Endothelial cell of umbilical vein (primary cell): ENCODE measurements at regions not wholly inside any gene's neighbourhood (a gene's known extent, or its start where the extent isn't known, plus 50 kb on each side); places are given as distances from the start of the nearest gene placed in this dataset.

Experiments used
- BruUV-seq: library from RNA; stranded (reverse); fragments of 400-500 nt; replicated peaks from 2 replicates; lab custom pipeline; 2021; lab: Mats Ljungman, UMichigan
- CTCF ChIA-PET: fragments of 300-600, 350-600 bp; sonication (Branson Sonifier 250); formaldehyde crosslinking; loops from one replicate; lab custom pipeline; 2021; ENCODE audit warnings: antibody characterized with exemption, inconsistent platforms; lab: Charles Lee
- POLR2A ChIA-PET: fragments of 300-600, 350-600 bp; sonication (Branson Sonifier 250); formaldehyde crosslinking; loops from one replicate; lab custom pipeline; 2021; ENCODE audit warnings: antibody characterized with exemption, inconsistent platforms; lab: Charles Lee
- DNase-seq: peaks from one replicate; pipeline ENCODE4 v3.0.0-alpha.2; 2011; ENCODE audit warnings: low read depth, low spot score
- FAIRE-seq: peaks from 2 replicates; lab custom pipeline; 2011; peaks lifted over from hg19 to GRCh38; lab: Jason Lieb, UNC
- H2AFZ ChIP-seq: 2 replicates; pipeline ENCODE4 v1.6.0; 2012; ENCODE audit warnings: low read depth, low read length, control low read depth, inconsistent platforms
- H3K27ac ChIP-seq: 2 replicates; pipeline ENCODE4 v1.5.1; 2011; ENCODE audit warnings: low read depth, mild to moderate bottlenecking, control low read depth, low read length, moderate library complexity; ENCODE audit not compliant: insufficient read depth
- H3K27me3 ChIP-seq, 2 experiments: 2 replicates each; pipeline versions ENCODE4 v1.6.0 to v1.6.1; 2011; ENCODE audit warnings: low read length in 2 of 2, mixed read lengths in 1 of 2; ENCODE audit not compliant: control insufficient read depth in 2 of 2, insufficient read depth in 2 of 2
- H3K36me3 ChIP-seq, 2 experiments: 2 replicates in 1 of 2; 3 replicates in 1 of 2; pipeline ENCODE4 v1.5.1; 2011; ENCODE audit warnings: low read length in 2 of 2, mild to moderate bottlenecking in 1 of 2, moderate library complexity in 1 of 2; ENCODE audit not compliant: control insufficient read depth in 2 of 2, insufficient read depth in 2 of 2; ENCODE audit errors: extremely low read depth in 1 of 2
- H3K4me1 ChIP-seq: 3 replicates; pipeline ENCODE4 v1.5.1; 2011; ENCODE audit warnings: mild to moderate bottlenecking, low read length; ENCODE audit not compliant: control insufficient read depth, insufficient read depth; ENCODE audit errors: extremely low read depth
- H3K4me2 ChIP-seq: 2 replicates; pipeline ENCODE4 v1.6.1; 2011; ENCODE audit warnings: low read length, control low read depth, mixed read lengths; ENCODE audit not compliant: insufficient read depth
- H3K4me3 ChIP-seq, 3 experiments: fragments of 200-600 bp in 1 of 3; sonication (generic), shearing (Covaris generic) in 1 of 3; replicated peaks in 1 of 3; 2 replicates each; pipeline ENCODE4 v1.5.1; 2011 to 2016; ENCODE audit warnings: control low read depth in 3 of 3, low read length in 3 of 3, mild to moderate bottlenecking in 2 of 3, inconsistent platforms in 1 of 3, low read depth in 1 of 3, moderate library complexity in 1 of 3; ENCODE audit not compliant: insufficient read depth in 1 of 3
- H3K79me2 ChIP-seq: 2 replicates; pipeline ENCODE4 v1.6.0; 2012; ENCODE audit warnings: low read length, inconsistent platforms; ENCODE audit not compliant: control insufficient read depth, insufficient read depth
- H3K9ac ChIP-seq: replicated peaks from 2 replicates; pipeline ENCODE3; 2011; ENCODE audit warnings: low read length, control low read depth; ENCODE audit not compliant: insufficient read depth; ENCODE audit errors: extremely low read depth
- H3K9me1 ChIP-seq: replicated peaks from 3 replicates; pipeline ENCODE4 v1.6.0; 2011; ENCODE audit warnings: mild to moderate bottlenecking, low read length; ENCODE audit not compliant: control insufficient read depth, insufficient read depth; ENCODE audit errors: extremely low read depth
- H3K9me3 ChIP-seq: replicated peaks from 2 replicates; pipeline ENCODE4 v1.5.1; 2012; ENCODE audit warnings: low read length, inconsistent platforms; ENCODE audit not compliant: control insufficient read depth, insufficient read depth
- H4K20me1 ChIP-seq: replicated peaks from 2 replicates; pipeline ENCODE3; 2011; ENCODE audit warnings: mild to moderate bottlenecking, low read length; ENCODE audit not compliant: control insufficient read depth, insufficient read depth; ENCODE audit errors: extremely low read depth
- CTCF ChIP-seq, 2 donors: IDR thresholded peaks; 1 replicate in 1 of 2; 2 replicates in 1 of 2; pipeline ENCODE4 v1.5.1; 2011; ENCODE audit warnings: low read length in 2 of 2, mild to moderate bottlenecking in 2 of 2, moderate library complexity in 2 of 2, control low read depth in 1 of 2, inconsistent platforms in 1 of 2, low read depth in 1 of 2; ENCODE audit not compliant: insufficient read depth in 1 of 2; ENCODE audit errors: extremely low read depth in 1 of 2
- EZH2 ChIP-seq: IDR thresholded peaks from 2 replicates; pipeline ENCODE4 v1.6.1; 2012; ENCODE audit warnings: borderline replicate concordance, low read depth, mild to moderate bottlenecking, moderate library complexity, low read length, inconsistent platforms; ENCODE audit not compliant: severe bottlenecking
- FOS ChIP-seq: IDR thresholded peaks from 2 replicates; pipeline ENCODE4 v1.6.1; 2011; ENCODE audit warnings: mild to moderate bottlenecking, low read length, moderate library complexity, borderline replicate concordance; ENCODE audit not compliant: insufficient read depth
- GATA2 ChIP-seq: IDR thresholded peaks from 2 replicates; pipeline ENCODE4 v1.7.0; 2011; ENCODE audit warnings: low read depth, mild to moderate bottlenecking, moderate library complexity, mixed read lengths, low read length; ENCODE audit not compliant: insufficient read length, insufficient read depth
- JUN ChIP-seq: IDR thresholded peaks from 2 replicates; pipeline ENCODE4 v1.6.1; 2011; ENCODE audit warnings: borderline replicate concordance, low read depth; ENCODE audit not compliant: insufficient read length, insufficient read depth
- MAX ChIP-seq: IDR thresholded peaks from 2 replicates; pipeline ENCODE4 v1.6.1; 2011; ENCODE audit not compliant: insufficient read depth, insufficient read length
- MYC ChIP-seq: IDR thresholded peaks from one replicate; pipeline ENCODE4 v1.6.1; 2011; ENCODE audit warnings: mild to moderate bottlenecking, low read depth, low read length
- POLR2A ChIP-seq: IDR thresholded peaks from 2 replicates; pipeline ENCODE4 v1.6.1; 2012; ENCODE audit warnings: low read depth, mild to moderate bottlenecking, control low read depth, low read length
- POLR2AphosphoS5 ChIP-seq: IDR thresholded peaks from 2 replicates; pipeline ENCODE4 v1.6.1; 2012; ENCODE audit warnings: low read depth, mild to moderate bottlenecking, control low read depth, low read length, moderate library complexity; ENCODE audit not compliant: insufficient read depth
- dilution Hi-C: fragments of 300-500 bp; cut with MboI; formaldehyde crosslinking; loops from one replicate; pipeline ENCODE4 v1.15.0; 2019; ENCODE audit warnings: low sequenced_read_pairs; ENCODE audit not compliant: extremely low pct_ligation_motif_present
- intact Hi-C: fragments of 100-400 bp; cut with micrococcal nuclease; formaldehyde crosslinking; loops from one replicate; pipeline ENCODE4 v1.10.0; 2022

GRCh38 chr15:93180128-93180527 lies 91.1 kb upstream of the RGMA start:
- no peaks in the 10 kb centered on the region for H3K9me1 ChIP-seq
- ChIA-PET CTCF (no interaction called here), POLR2A (no interaction called here)
- H3K9me3 ChIP-seq = peaks cover 4% of the 10 kb centered on the region
- H3K36me3 ChIP-seq = no peaks in the 10 kb centered on the region
- no TSS peak for BruUV-seq
- H3K9ac ChIP-seq = no peak overlapping the region
- intact Hi-C loops (no loop called here), dilution Hi-C loops (no loop called here)
- H4K20me1 ChIP-seq = no peaks in the 10 kb centered on the region
- DNase-seq = no peak
- no peaks in the 10 kb centered on the region for H3K79me2 ChIP-seq
- TF ChIP-seq EZH2 (no peak), CTCF (IDR thresholded peaks at IDR 0.05; ENCODE audit: extremely low read depth in 1 of 2, insufficient read depth in 1 of 2, low read depth in 1 of 2, low read length in 2 of 2) (no peak), FOS (no peak), POLR2AphosphoS5 (no peak), POLR2A (no peak)
- no peak overlapping the region for H3K4me2 ChIP-seq
- no peak overlapping the region for H3K27ac ChIP-seq
- H3K27me3 ChIP-seq = no peaks in the 10 kb centered on the region
- H3K4me1 ChIP-seq = no peaks in the 10 kb centered on the region
- H2AFZ ChIP-seq = no peak overlapping the region
- FAIRE-seq = no peak
- no peak overlapping the region for H3K4me3 ChIP-seq

DNA sequence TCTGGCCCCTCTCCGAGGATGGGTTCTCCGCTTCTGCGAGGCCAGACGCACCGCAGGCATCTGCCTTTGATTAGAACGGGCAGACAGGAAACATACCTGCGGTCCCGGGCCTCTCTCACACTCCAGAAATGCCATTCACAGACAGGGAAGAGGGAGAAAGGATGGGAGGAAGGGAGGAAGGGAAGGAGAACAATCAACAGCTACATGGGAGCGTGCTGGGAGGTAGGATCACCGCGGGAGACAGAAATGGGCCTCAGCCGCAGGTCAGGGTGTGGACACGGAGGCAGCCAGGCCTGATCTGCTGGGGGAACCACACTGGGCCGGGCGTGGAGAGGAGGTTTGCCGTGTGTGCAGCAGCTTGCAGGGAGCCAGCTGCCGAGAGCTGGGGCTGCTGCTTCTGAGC lies 90.7 kb upstream of the RGMA start:
- Histone ChIP-seq H3K79me2 (no peaks in the 10 kb centered on the region), H3K9me1 (no peaks in the 10 kb centered on the region), H3K4me3 (no peak overlapping the region), H3K36me3 (no peaks in the 10 kb centered on the region), H3K9me3 (peaks cover 4% of the 10 kb centered on the region), H3K27ac (no peak overlapping the region), H3K9ac (no peak overlapping the region), H2AFZ (no peak overlapping the region), H3K4me2 (no peak overlapping the region), H3K27me3 (no peaks in the 10 kb centered on the region), H4K20me1 (no peaks in the 10 kb centered on the region), H3K4me1 (no peaks in the 10 kb centered on the region)
- no peak for DNase-seq
- intact Hi-C loops (no loop called here), dilution Hi-C loops (no loop called here)
- ChIA-PET CTCF (no interaction called here), POLR2A (no interaction called here)
- no TSS peak for BruUV-seq
- FAIRE-seq = no peak
- no peak for TF ChIP-seq GATA2
- TF ChIP-seq MYC = no peak
- TF ChIP-seq EZH2 = no peak
- no peak for TF ChIP-seq JUN
- no peak for TF ChIP-seq FOS
- TF ChIP-seq POLR2A = no peak
- no peak for TF ChIP-seq CTCF (IDR thresholded peaks at IDR 0.05; ENCODE audit: extremely low read depth in 1 of 2, insufficient read depth in 1 of 2, low read depth in 1 of 2, low read length in 2 of 2)
- no peak for TF ChIP-seq MAX
- TF ChIP-seq POLR2AphosphoS5 = no peak
